A549 (cell line): ENCODE measurements at regions not wholly inside any gene's neighbourhood (a gene's known extent, or its start where the extent isn't known, plus 50 kb on each side); places are given as distances from the start of the nearest gene placed in this dataset.

Experiments
- ATAC-seq, 2 experiments: fragments of 200-7000 bp in 1 of 2; fragments of >200 bp in 1 of 2; cut with Nextera tagmentation in 1 of 2; cut with Tn5 transposase in 1 of 2; 3 replicates each; pipeline versions ENCODE4 v1.8.0 to v1.9.1; 2018 to 2020; ENCODE audit warnings: mild to moderate bottlenecking in 1 of 2, moderate library complexity in 1 of 2
- CTCF ChIA-PET: fragments of 300-600 bp; sonication (Branson Sonifier 250); formaldehyde crosslinking; extraction: SDS; loops from one replicate; lab custom pipeline; 2021; ENCODE audit warnings: antibody characterized with exemption, inconsistent platforms; lab: Yijun Ruan, JAX
- POLR2A ChIA-PET: fragments of 350-600 bp; formaldehyde crosslinking; extraction: SDS; loops from one replicate; lab custom pipeline; 2021; ENCODE audit warnings: antibody characterized with exemption, inconsistent platforms; lab: Yijun Ruan, JAX
- DNase-seq, 2 experiments: peaks; one replicate each; pipeline versions ENCODE4 v3.0.0 to v3.0.0-alpha.2; 2011 to 2016; ENCODE audit warnings: low read depth in 1 of 2, low spot score in 1 of 2
- FAIRE-seq: peaks from 2 replicates; lab custom pipeline; 2011; peaks lifted over from hg19 to GRCh38; lab: Jason Lieb, UNC
- H3K27ac ChIP-seq, 2 experiments: fragments of >200 bp; sonication (Bioruptor Twin); formaldehyde crosslinking; 3 replicates each; pipeline ENCODE4 v1.5.1; 2016 to 2017
- H3K4me1 ChIP-seq: fragments of >200 bp; sonication (Bioruptor Twin); formaldehyde crosslinking; 3 replicates; pipeline ENCODE4 v1.6.1; 2016
- H3K4me2 ChIP-seq: fragments of >200 bp; sonication (Bioruptor Twin); formaldehyde crosslinking; 3 replicates; pipeline ENCODE4 v1.6.1; 2016
- H3K4me3 ChIP-seq: fragments of >200 bp; sonication (Bioruptor Twin); formaldehyde crosslinking; 3 replicates; pipeline ENCODE4 v1.5.1; 2016
- H3K9me3 ChIP-seq: fragments of >200 bp; sonication (Bioruptor Twin); formaldehyde crosslinking; 3 replicates; pipeline ENCODE4 v1.6.1; 2016
- BHLHE40 ChIP-seq: IDR thresholded peaks from 2 replicates; pipeline ENCODE4 v1.6.1; 2012; ENCODE audit warnings: low read depth, low read length, inconsistent platforms
- CBX2 ChIP-seq: fragments of 200-600 bp; sonication (generic); IDR thresholded peaks from 2 replicates; pipeline ENCODE4 v1.6.1; 2016; ENCODE audit warnings: low read depth, mild to moderate bottlenecking, borderline replicate concordance
- CBX8 ChIP-seq: fragments of 200-600 bp; sonication (generic); IDR thresholded peaks from 2 replicates; pipeline ENCODE4 v1.6.1; 2016
- EHMT2 ChIP-seq: fragments of 200-600 bp; sonication (generic); IDR thresholded peaks from 2 replicates; pipeline ENCODE4 v1.6.1; 2016; ENCODE audit warnings: antibody characterized with exemption, low read depth, mild to moderate bottlenecking, moderate library complexity
- ESRRA ChIP-seq: fragments of 150-350 bp; IDR thresholded peaks from 2 replicates; pipeline ENCODE4 v1.6.1; 2014; ENCODE audit warnings: mild to moderate bottlenecking, low read length, borderline replicate concordance
- FOSB ChIP-seq: fragments of 250-450 bp; sonication (Bioruptor Pico); IDR thresholded peaks from 2 replicates; pipeline ENCODE4 v1.5.0; 2020; ENCODE audit warnings: mild to moderate bottlenecking, moderate library complexity
- FOSL2 ChIP-seq, 2 experiments: fragments of 450-650 bp in 1 of 2; fragments of >200 bp in 1 of 2; sonication (Bioruptor Twin) in 1 of 2; formaldehyde crosslinking; IDR thresholded peaks; 2 replicates each; pipeline versions ENCODE4 v1.5.0 to v1.6.1; 2016 to 2020; ENCODE audit warnings: mild to moderate bottlenecking in 1 of 2, moderate library complexity in 1 of 2
- FOXS1 ChIP-seq: fragments of 250-450 bp; sonication (Bioruptor Pico); IDR thresholded peaks from 2 replicates; pipeline ENCODE4 v1.5.0; 2020; ENCODE audit warnings: mild to moderate bottlenecking, moderate library complexity
- HOXA7 ChIP-seq: fragments of 250-450 bp; sonication (Bioruptor Pico); IDR thresholded peaks from 2 replicates; pipeline ENCODE4 v1.5.0; 2020; ENCODE audit warnings: mild to moderate bottlenecking, moderate library complexity
- JUNB ChIP-seq: fragments of >200 bp; sonication (Bioruptor Twin); formaldehyde crosslinking; IDR thresholded peaks from 2 replicates; pipeline ENCODE4 v1.6.1; 2016
- KDM1A ChIP-seq: fragments of 200-600 bp; sonication (generic); IDR thresholded peaks from 2 replicates; pipeline ENCODE4 v1.6.1; 2016; ENCODE audit warnings: low read depth, mild to moderate bottlenecking
- MAFK ChIP-seq: fragments of 450-650 bp; IDR thresholded peaks from 2 replicates; pipeline ENCODE4 v1.6.1; 2014; ENCODE audit not compliant: partially characterized antibody
- MAZ ChIP-seq: fragments of 150-350 bp; IDR thresholded peaks from 2 replicates; pipeline ENCODE4 v1.6.1; 2014; ENCODE audit warnings: antibody characterized with exemption, low read depth, low read length, borderline replicate concordance
- MYC ChIP-seq: IDR thresholded peaks from 2 replicates; pipeline ENCODE4 v1.6.1; 2012; ENCODE audit warnings: mild to moderate bottlenecking, inconsistent platforms, low read length, improper control_type of control experiment, borderline replicate concordance
- POLR2AphosphoS2 ChIP-seq: conservative IDR thresholded peaks from 2 replicates; pipeline ENCODE4 v1.6.1; 2012; ENCODE audit warnings: low read length, improper control_type of control experiment, inconsistent platforms
- RFX5 ChIP-seq: fragments of 450-650 bp; IDR thresholded peaks from 2 replicates; pipeline ENCODE4 v1.7.1; 2014; ENCODE audit warnings: antibody characterized with exemption, mild to moderate bottlenecking, moderate library complexity
- RNF2 ChIP-seq: fragments of 200-600 bp; sonication (generic); IDR thresholded peaks from 2 replicates; pipeline ENCODE4 v1.6.1; 2016; ENCODE audit warnings: low read depth, mild to moderate bottlenecking, antibody characterized with exemption, moderate library complexity, borderline replicate concordance
- ZC3H11A ChIP-seq: fragments of 450-650 bp; IDR thresholded peaks from 2 replicates; pipeline ENCODE4 v1.6.1; 2014; ENCODE audit warnings: antibody characterized with exemption, mild to moderate bottlenecking
- ZFP36 ChIP-seq: fragments of 450-650 bp; IDR thresholded peaks from 2 replicates; pipeline ENCODE4 v1.6.1; 2014; ENCODE audit warnings: borderline replicate concordance; ENCODE audit not compliant: partially characterized antibody
- WGBS: methylation state at CpG from one replicate; pipeline ENCODE4 v1.1.6; 2017; ENCODE audit errors: missing lambda C conversion rate; 5-methylcytosine and 5-hydroxymethylcytosine counted together
- TF ChIP-seq, protein P1 (sequence below): IDR thresholded peaks from 2 replicates; pipeline ENCODE4 v1.6.1; 2012
- TF ChIP-seq, protein P2 (sequence below): fragments of 150-350 bp; IDR thresholded peaks from 2 replicates; pipeline ENCODE4 v1.6.1; 2014; ENCODE audit warnings: low read depth, mild to moderate bottlenecking, low read length
- TF ChIP-seq, protein P3 (sequence below): fragments of >200 bp; sonication (Bioruptor Twin); formaldehyde crosslinking; IDR thresholded peaks from 2 replicates; pipeline ENCODE4 v1.6.1; 2016

DNA sequence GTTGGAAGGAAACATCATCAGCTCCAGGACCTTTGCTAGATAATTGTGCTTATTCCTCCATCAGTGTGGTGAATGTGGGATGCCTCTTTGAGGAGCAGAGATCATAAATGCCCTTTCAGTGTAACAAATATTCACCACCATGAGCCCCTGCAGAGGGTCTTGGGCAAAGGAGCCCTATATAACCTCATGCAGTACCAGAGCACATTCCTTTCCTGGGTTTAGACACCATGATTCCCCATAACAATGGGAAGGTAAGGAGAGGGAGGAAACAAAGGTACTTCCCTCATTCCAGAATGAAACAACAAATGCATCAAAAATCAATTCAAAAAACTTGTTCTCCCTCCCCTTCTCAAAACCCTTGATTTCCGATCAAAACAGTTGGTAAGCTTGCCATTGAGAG, 103.4 kb upstream of the PROX1 start:
- WGBS = 0% methylated on average over 1 of the region's 1 CpG

DNA sequence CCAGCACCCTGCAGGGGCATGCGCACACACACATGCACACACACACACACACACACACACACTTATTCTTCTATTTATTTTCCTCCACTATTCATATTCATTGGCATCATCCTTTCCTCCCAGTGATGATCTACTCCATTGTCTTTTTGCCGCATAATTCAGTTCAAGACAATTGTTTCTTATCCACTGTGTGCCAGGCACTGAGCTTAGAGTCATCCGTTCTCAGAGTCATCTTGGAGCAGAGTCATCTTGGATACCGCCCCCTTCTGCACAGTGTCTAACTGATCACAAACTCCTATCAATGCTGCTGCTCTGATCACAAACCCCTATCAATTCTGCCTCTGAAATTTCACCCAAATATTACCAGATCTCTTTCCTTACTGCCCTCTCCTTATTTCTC, 102.8 kb upstream of the PROX1 start:
- Histone ChIP-seq H3K4me2 (no peak overlapping the region), H3K9me3 (no peaks in the 10 kb centered on the region), H3K27ac (no peak overlapping the region), H3K4me3 (no peak overlapping the region), H3K4me1 (no peaks in the 10 kb centered on the region)
- CTCF ChIA-PET = no interaction called here
- 41% methylated on average over 4 of the region's 4 CpGs for WGBS
- FAIRE-seq (no peak), ATAC-seq (no peak), DNase-seq (no peak)
- POLR2A ChIA-PET = no interaction called here
- no peak for TF ChIP-seq ESRRA
- TF ChIP-seq MAFK = no peak
- no peak for TF ChIP-seq HOXA7
- TF ChIP-seq FOXS1 (CRISPR knock-in tag) = no peak
- no peak for TF ChIP-seq JUNB

More for the DNA sequence above, 103.4 kb upstream of the PROX1 start:
- ChIA-PET POLR2A (no interaction called here), CTCF (no interaction called here)
- no peak for TF ChIP-seq KDM1A
- TF ChIP-seq, protein P1, sequence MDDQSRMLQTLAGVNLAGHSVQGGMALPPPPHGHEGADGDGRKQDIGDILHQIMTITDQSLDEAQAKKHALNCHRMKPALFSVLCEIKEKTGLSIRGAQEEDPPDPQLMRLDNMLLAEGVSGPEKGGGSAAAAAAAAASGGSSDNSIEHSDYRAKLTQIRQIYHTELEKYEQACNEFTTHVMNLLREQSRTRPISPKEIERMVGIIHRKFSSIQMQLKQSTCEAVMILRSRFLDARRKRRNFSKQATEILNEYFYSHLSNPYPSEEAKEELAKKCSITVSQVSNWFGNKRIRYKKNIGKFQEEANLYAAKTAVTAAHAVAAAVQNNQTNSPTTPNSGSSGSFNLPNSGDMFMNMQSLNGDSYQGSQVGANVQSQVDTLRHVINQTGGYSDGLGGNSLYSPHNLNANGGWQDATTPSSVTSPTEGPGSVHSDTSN = no peak
- no peaks in the 10 kb centered on the region for H3K9me3 ChIP-seq
- no peak for FAIRE-seq
- H3K4me1 ChIP-seq = no peaks in the 10 kb centered on the region
- no peak for ATAC-seq
- H3K27ac ChIP-seq = no peak overlapping the region
- no peak overlapping the region for H3K4me2 ChIP-seq
- no peak for DNase-seq
- H3K4me3 ChIP-seq = no peak overlapping the region

DNA sequence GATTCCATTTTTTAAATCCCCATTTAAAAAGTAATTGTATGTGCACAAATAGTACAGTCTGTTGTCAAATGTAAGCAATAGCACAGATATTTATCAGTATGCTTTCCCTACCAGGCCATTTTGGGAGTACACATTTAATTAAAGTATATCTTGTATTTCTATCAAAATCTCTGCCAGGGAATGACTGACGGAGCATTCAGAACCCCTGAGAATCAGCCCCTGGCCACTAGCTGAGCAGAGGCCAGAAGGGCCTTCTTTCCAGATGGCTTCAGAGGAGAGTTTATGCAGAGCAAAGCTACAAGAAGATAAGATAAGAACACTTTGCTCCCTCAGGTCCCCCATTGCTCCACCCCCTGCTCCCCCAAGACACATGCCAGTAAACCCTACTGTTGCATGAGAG, 99.9 kb upstream of the PROX1 start:
- DNase-seq (no peak), FAIRE-seq (no peak), ATAC-seq (no peak)
- 82% methylated on average over 1 of the region's 1 CpG for WGBS
- POLR2A ChIA-PET = no interaction called here
- Histone ChIP-seq H3K4me1 (no peaks in the 10 kb centered on the region), H3K4me3 (no peak overlapping the region), H3K9me3 (no peaks in the 10 kb centered on the region), H3K4me2 (no peak overlapping the region), H3K27ac (no peak overlapping the region)
- CTCF ChIA-PET = no interaction called here
- TF ChIP-seq, protein P2, sequence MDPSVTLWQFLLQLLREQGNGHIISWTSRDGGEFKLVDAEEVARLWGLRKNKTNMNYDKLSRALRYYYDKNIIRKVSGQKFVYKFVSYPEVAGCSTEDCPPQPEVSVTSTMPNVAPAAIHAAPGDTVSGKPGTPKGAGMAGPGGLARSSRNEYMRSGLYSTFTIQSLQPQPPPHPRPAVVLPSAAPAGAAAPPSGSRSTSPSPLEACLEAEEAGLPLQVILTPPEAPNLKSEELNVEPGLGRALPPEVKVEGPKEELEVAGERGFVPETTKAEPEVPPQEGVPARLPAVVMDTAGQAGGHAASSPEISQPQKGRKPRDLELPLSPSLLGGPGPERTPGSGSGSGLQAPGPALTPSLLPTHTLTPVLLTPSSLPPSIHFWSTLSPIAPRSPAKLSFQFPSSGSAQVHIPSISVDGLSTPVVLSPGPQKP = no peak
- no peak for TF ChIP-seq CBX2
- TF ChIP-seq MYC = no peak
- no peak for TF ChIP-seq FOSB (CRISPR knock-in tag)
- TF ChIP-seq, protein P1 = no peak
- TF ChIP-seq FOSL2 (IDR thresholded peaks at IDR 0.05) = no peak
- TF ChIP-seq FOSL2 (CRISPR knock-in tag; IDR thresholded peaks at IDR 0.05) = no peak
- TF ChIP-seq MAZ = no peak
- TF ChIP-seq RNF2 = no peak
- no peak for TF ChIP-seq BHLHE40
- no peak for TF ChIP-seq HOXA7
- TF ChIP-seq ZC3H11A = no peak
- TF ChIP-seq RFX5 = no peak
- TF ChIP-seq EHMT2 = no peak
- no peak for TF ChIP-seq ZFP36
- TF ChIP-seq POLR2AphosphoS2 = no peak
- TF ChIP-seq JUNB = no peak
- TF ChIP-seq KDM1A = no peak
- TF ChIP-seq CBX8 = no peak
- TF ChIP-seq, protein P3, sequence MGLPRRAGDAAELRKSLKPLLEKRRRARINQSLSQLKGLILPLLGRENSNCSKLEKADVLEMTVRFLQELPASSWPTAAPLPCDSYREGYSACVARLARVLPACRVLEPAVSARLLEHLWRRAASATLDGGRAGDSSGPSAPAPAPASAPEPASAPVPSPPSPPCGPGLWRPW = no peak
- TF ChIP-seq, all 56 proteins: peak for 0
